ENCODE measurements at regions not wholly inside any gene's neighbourhood (a gene's known extent, or its start where the extent isn't known, plus 50 kb on each side); places are given as distances from the start of the nearest gene placed in this dataset.

DNA sequence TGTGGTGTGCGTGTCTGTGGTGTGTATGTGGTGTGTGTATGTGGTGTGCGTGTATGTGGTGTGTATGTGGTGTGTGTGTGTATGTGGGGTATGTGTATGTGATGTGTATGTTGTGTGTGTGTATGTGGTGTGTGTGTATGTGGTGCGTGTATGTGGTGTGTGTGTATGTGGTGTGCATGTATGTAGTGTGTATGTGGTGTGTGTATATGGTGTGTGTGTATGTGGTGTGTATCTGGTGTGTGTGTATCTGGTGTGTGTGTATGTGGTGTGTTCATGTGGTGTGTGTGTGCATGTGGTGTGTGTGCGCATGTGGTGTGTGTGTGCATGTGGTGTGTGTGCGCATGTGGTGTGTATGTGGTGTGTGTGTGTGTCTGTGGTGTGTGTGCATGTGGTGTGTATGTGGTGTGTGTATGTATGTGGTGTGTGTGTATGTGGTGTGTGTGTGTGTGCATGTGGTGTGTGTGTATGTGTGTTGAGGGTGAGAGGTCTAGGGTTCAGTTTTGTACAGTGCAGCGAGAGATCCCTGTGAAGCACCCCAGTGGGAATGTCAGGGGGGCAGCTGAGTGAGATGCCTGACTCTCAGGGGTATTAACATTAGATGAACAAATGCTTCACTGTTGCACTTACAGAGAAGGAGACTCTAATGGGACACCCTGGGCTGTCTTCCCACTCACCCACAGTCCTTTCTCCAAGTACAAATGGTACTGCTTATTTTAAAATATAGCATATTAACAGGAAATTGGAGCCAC, 61.3 kb upstream of the MEDAG start:
- TF ChIP-seq, protein P1, sequence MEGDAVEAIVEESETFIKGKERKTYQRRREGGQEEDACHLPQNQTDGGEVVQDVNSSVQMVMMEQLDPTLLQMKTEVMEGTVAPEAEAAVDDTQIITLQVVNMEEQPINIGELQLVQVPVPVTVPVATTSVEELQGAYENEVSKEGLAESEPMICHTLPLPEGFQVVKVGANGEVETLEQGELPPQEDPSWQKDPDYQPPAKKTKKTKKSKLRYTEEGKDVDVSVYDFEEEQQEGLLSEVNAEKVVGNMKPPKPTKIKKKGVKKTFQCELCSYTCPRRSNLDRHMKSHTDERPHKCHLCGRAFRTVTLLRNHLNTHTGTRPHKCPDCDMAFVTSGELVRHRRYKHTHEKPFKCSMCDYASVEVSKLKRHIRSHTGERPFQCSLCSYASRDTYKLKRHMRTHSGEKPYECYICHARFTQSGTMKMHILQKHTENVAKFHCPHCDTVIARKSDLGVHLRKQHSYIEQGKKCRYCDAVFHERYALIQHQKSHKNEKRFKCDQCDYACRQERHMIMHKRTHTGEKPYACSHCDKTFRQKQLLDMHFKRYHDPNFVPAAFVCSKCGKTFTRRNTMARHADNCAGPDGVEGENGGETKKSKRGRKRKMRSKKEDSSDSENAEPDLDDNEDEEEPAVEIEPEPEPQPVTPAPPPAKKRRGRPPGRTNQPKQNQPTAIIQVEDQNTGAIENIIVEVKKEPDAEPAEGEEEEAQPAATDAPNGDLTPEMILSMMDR (IDR thresholded peaks at IDR 0.05), result no peak
- no peak for TF ChIP-seq POLR2A (IDR thresholded peaks at IDR 0.05)

All from uterus (tissue), 2 donors.